ENCODE measurements at regions not wholly inside any gene's neighbourhood (a gene's known extent, or its start where the extent isn't known, plus 50 kb on each side); places are given as distances from the start of the nearest gene placed in this dataset.

- no peak for TF ChIP-seq POLR2A (IDR thresholded peaks at IDR 0.05)
- no peak for TF ChIP-seq CTCF (IDR thresholded peaks at IDR 0.05)
- no peak for TF ChIP-seq POLR2AphosphoS5 (IDR thresholded peaks at IDR 0.05; ENCODE audit: insufficient read depth in 1 of 2, low read depth in 1 of 2)
Measured at GRCh38 chr9:134563397-134563796, 78.2 kb upstream of the COL5A1 start.

All from vagina (tissue), 2 donors.